ACC112 (cell line): ENCODE measurements at regions not wholly inside any gene's neighbourhood (a gene's known extent, or its start where the extent isn't known, plus 50 kb on each side); places are given as distances from the start of the nearest gene placed in this dataset.
"Not testable (repeated sequence)": the region's sequence is repeated elsewhere in the genome, so short reads cannot be mapped to it uniquely, and the experiment has no call there.

Experiments
- H2AFZ ChIP-seq: fragments of 200-600 bp; sonication (generic); one replicate; pipeline ENCODE4 v1.6.0; 2017; ENCODE audit warnings: antibody characterized with exemption, low read length; ENCODE audit not compliant: unreplicated experiment
- H3K27ac ChIP-seq: fragments of 200-600 bp; sonication (generic); 2 replicates; pipeline ENCODE4 v1.5.1; 2014; ENCODE audit warnings: low read depth, mild to moderate bottlenecking, antibody characterized with exemption, low read length, moderate library complexity
- H3K27me3 ChIP-seq: fragments of 200-600 bp; sonication (generic); 2 replicates; pipeline ENCODE4 v1.6.1; 2014; ENCODE audit warnings: mild to moderate bottlenecking, antibody characterized with exemption, low read length, moderate library complexity, mixed read lengths; ENCODE audit not compliant: insufficient read depth
- H3K36me3 ChIP-seq: fragments of 200-600 bp; sonication (generic); 2 replicates; pipeline ENCODE4 v1.6.1; 2016; ENCODE audit warnings: mild to moderate bottlenecking, antibody characterized with exemption, low read length, moderate library complexity, mixed read lengths; ENCODE audit not compliant: insufficient read depth
- H3K4me1 ChIP-seq: fragments of 200-600 bp; sonication (generic); one replicate; pipeline ENCODE4 v1.6.1; 2016; ENCODE audit warnings: low read length, mixed read lengths; ENCODE audit not compliant: insufficient read depth, unreplicated experiment, control insufficient read depth
- H3K4me3 ChIP-seq: fragments of 200-600 bp; sonication (generic); 2 replicates; pipeline ENCODE4 v1.5.1; 2014; ENCODE audit warnings: mild to moderate bottlenecking, low read depth, low read length
- H3K79me2 ChIP-seq: fragments of 200-600 bp; sonication (generic); one replicate; pipeline ENCODE4 v1.6.0; 2016; ENCODE audit warnings: low read length; ENCODE audit not compliant: control insufficient read depth, unreplicated experiment, insufficient read depth

DNA sequence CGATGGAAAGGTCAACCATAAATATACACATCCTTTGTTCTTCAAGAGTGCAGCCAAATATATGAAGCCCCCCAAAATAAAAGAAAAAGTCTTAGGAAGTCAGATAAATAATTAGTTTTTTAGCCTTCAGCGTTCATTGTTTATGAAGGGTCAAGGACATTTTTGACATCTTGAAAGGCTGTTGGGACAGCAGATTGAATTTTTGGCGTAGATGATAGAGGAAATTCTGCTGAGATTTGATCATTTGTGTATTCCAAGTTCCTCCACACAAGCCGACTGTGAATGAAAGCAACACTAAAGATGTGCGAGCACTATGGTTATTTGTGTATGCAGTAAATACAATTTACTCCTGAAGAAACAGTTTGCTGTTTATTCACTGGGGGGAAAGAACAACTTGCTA lies 177.8 kb upstream of the PARD3B start:
- Histone ChIP-seq H3K79me2 (no peaks in the 10 kb centered on the region), H3K4me1 (no peaks in the 10 kb centered on the region), H3K27ac (no peak overlapping the region), H2AFZ (no peak overlapping the region), H3K36me3 (no peaks in the 10 kb centered on the region), H3K4me3 (no peak overlapping the region), H3K27me3 (no peaks in the 10 kb centered on the region)

DNA sequence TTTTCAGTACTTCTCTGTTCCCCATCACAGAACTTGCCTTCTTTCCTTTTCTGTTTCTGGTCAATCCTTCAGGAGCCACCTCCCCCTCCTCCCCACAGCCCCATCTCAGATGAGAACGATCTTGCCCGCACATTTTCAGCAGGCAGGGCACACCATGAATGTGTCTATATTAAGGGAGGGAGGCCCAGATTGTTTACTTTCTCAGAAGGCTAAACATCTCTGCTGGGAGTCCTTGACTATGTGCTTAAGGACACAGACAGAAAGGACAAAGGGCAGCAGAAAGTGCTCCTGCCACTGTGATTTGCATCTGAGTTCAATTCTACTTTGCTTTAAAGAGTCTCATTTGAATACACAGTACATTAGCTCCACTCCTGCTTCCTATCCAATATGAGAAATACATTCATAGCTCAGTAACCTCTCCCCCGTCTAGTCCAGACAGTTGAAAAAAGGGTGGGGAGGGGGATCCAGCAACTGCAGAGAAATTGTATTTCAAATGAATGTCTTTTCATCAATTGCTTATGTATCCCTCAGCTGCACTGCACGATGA lies 175.0 kb upstream of the PARD3B start:
- no peak overlapping the region for H3K4me3 ChIP-seq
- H3K27ac ChIP-seq = no peak overlapping the region
- no peaks in the 10 kb centered on the region for H3K4me1 ChIP-seq
- H3K36me3 ChIP-seq = no peaks in the 10 kb centered on the region
- H2AFZ ChIP-seq = no peak overlapping the region
- no peaks in the 10 kb centered on the region for H3K79me2 ChIP-seq
- H3K27me3 ChIP-seq = no peaks in the 10 kb centered on the region

DNA sequence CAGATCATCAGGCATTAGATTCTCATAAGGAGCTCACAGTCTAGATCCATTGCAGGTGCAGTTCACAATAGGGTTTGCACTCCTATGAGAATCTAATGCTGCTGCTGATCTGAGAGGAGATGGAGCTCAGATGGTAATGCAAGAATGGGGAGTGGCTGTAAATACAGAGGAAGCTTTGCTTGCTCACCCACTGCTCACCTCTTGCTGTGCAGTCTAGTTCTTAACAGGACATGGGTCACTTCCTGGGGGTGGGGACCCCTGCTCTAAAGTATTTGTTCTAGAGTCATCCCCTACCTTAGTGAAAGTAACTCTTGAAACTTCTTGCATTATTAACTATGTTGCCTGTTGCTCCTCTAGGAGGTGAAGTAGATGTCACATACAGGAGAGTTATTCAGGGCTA lies 171.3 kb upstream of the PARD3B start:
- Histone ChIP-seq H3K27ac (no peak overlapping the region), H3K4me1 (no peaks in the 10 kb centered on the region), H3K27me3 (no peaks in the 10 kb centered on the region), H3K36me3 (no peaks in the 10 kb centered on the region), H3K79me2 (no peaks in the 10 kb centered on the region), H2AFZ (no peak overlapping the region), H3K4me3 (no peak overlapping the region)

DNA sequence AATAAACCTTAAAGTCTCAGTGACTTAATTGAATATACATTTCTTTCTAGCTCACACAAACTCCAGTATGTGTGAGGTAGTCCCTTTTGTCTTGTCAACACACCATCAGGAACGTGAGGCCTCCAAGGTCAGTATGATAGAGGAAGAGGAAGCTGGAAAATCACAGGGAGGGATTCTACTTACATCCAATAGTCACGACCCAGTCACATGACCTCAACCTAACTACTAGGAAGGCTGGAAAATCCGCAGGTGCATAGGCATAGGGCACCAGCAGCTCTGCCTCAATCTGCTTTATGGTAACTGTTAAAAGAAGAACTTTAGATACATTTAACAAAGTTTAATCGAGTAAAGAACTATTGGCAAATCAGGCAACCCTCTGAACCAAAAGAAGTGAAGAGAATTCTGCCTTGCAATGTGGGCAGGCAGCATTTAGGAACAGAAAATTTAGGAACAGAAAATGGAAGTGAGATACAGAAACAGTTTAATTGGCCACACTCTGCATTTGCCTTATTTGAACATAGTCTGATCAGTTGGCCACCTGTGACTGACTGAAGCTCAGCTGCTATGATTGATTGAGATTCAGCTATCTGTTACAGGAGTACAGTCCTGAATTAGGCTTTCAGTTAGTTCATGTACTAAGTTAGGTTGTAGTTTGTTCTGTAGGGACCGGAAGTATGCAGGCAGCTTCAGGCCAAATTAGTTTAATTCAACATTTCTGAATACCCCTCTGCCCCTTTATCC lies 165.0 kb upstream of the PARD3B start:
- Histone ChIP-seq H3K79me2 (no peaks in the 10 kb centered on the region), H3K4me1 (no peaks in the 10 kb centered on the region), H3K4me3 (no peak overlapping the region), H2AFZ (no peak overlapping the region), H3K27ac (no peak overlapping the region), H3K27me3 (no peaks in the 10 kb centered on the region), H3K36me3 (no peaks in the 10 kb centered on the region)

DNA sequence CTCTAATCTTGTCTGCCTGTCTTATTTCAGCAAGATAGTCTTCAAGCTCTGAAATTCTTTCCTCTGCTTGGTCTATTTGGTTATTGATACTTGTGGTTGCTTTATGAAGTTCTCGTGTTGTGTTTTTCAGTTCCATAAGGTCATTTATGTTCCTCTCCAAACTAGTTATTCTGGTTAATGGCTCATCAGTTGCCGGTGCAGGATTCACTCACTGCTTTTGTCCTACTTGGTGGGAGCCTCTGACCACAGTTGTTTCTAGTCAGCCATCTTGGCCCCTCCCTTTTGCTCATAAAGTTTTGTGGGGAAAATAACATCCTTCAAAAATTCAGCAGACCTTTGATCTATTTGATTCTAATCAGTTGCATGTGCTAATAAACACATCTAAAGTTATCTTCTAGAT lies 158.6 kb upstream of the PARD3B start:
- Histone ChIP-seq H3K4me1 (no peaks in the 10 kb centered on the region), H3K27me3 (no peaks in the 10 kb centered on the region), H3K4me3 (no peak overlapping the region), H3K36me3 (no peaks in the 10 kb centered on the region), H3K27ac (no peak overlapping the region), H3K79me2 (no peaks in the 10 kb centered on the region), H2AFZ (no peak overlapping the region)

DNA sequence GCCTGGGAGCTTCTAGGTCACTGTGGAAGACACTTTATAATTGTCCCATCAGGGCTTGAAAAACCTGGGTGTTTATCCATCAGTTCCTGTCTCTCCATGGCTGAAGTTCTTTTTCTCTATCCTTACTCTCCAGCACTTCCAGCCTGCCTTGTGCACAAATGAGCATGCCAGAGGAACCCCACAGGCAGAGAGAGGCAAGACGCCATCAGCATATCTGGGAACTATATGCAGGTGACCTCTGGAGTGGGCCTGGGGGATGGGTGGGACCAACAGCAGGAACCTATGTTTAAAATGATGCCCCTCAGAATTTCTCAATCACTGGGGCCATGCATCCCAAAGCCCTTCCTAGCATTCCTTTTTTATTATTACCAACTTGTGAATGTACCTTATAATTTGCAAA lies 156.2 kb upstream of the PARD3B start:
- Histone ChIP-seq H3K4me1 (no peaks in the 10 kb centered on the region), H3K79me2 (no peaks in the 10 kb centered on the region), H3K36me3 (no peaks in the 10 kb centered on the region), H3K27ac (no peak overlapping the region), H2AFZ (no peak overlapping the region), H3K27me3 (no peaks in the 10 kb centered on the region), H3K4me3 (no peak overlapping the region)

- no peak overlapping the region for H3K4me3 ChIP-seq
- H3K79me2 ChIP-seq = no peaks in the 10 kb centered on the region
- no peaks in the 10 kb centered on the region for H3K36me3 ChIP-seq
These were observed 155.4 kb upstream of the PARD3B start for GRCh38 chr2:204389856-204390255.

DNA sequence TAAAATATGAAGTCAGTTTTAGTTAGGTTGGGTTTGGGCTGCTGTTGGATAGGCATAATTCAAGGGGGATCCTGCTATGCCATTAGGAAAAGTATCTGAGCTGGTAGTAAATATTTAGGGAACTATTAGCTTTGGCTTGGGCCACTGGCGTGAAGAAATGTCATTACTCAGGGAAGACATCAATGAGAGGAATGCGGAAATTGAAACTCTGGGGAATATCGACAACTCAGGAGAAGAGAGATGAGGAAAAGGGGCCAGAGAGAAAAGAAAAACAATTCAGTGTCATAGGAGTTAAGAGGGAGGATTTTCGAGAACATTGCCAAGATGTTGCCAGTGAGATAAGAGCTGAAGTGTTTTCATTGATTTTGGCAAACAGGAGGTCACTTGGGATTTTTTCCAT lies 149.7 kb upstream of the PARD3B start:
- Histone ChIP-seq H3K27ac (no peak overlapping the region), H3K36me3 (no peaks in the 10 kb centered on the region), H3K27me3 (no peaks in the 10 kb centered on the region), H2AFZ (no peak overlapping the region), H3K4me3 (no peak overlapping the region), H3K79me2 (no peaks in the 10 kb centered on the region), H3K4me1 (no peaks in the 10 kb centered on the region)

More at GRCh38 chr2:204389856-204390255, 155.4 kb upstream of the PARD3B start:
- Histone ChIP-seq H3K4me1 (no peaks in the 10 kb centered on the region), H3K27me3 (no peaks in the 10 kb centered on the region), H3K27ac (no peak overlapping the region), H2AFZ (no peak overlapping the region)

DNA sequence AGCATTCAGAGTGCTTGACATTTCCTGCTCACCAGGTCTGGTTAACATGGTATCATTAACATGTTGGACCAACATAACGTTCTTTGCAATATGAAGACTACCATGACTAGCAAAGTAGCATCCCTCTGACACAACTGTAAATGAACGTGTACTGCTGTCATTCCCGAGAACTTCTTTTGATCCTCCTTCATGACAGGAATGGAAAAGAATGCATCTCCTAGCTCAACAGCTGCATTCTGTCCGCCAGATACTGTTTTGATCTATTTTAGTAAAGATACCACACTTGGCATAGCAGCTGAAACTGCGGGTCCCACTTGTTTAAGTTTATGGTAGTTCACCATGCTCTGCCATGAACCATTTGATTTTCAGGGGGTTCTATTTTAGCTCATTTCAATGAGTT lies 144.2 kb upstream of the PARD3B start:
- H3K36me3 ChIP-seq = no peaks in the 10 kb centered on the region
- no peaks in the 10 kb centered on the region for H3K4me1 ChIP-seq
- H3K27me3 ChIP-seq = no peaks in the 10 kb centered on the region
- H3K79me2 ChIP-seq = no peaks in the 10 kb centered on the region
- H3K4me3 ChIP-seq = no peak overlapping the region
- no peak overlapping the region for H3K27ac ChIP-seq
- H2AFZ ChIP-seq = no peak overlapping the region

- Histone ChIP-seq H3K27me3 (no peaks in the 10 kb centered on the region), H2AFZ (no peak overlapping the region), H3K79me2 (no peaks in the 10 kb centered on the region), H3K4me1 (no peaks in the 10 kb centered on the region), H3K36me3 (no peaks in the 10 kb centered on the region), H3K27ac (no peak overlapping the region), H3K4me3 (no peak overlapping the region)
These were observed 137.9 kb upstream of the PARD3B start for GRCh38 chr2:204407204-204408014.

- not testable (repeated sequence) for H3K4me1 ChIP-seq, H3K27ac ChIP-seq, H3K4me3 ChIP-seq
These were observed 132.5 kb upstream of the PARD3B start for GRCh38 chr2:204412782-204413181.

More at GRCh38 chr2:204412782-204413181, 132.5 kb upstream of the PARD3B start:
- not testable (repeated sequence) for H2AFZ ChIP-seq, H3K27me3 ChIP-seq, H3K36me3 ChIP-seq, H3K79me2 ChIP-seq
